ENCODE measurements at regions not wholly inside any gene's neighbourhood (a gene's known extent, or its start where the extent isn't known, plus 50 kb on each side); places are given as distances from the start of the nearest gene placed in this dataset.

DNA sequence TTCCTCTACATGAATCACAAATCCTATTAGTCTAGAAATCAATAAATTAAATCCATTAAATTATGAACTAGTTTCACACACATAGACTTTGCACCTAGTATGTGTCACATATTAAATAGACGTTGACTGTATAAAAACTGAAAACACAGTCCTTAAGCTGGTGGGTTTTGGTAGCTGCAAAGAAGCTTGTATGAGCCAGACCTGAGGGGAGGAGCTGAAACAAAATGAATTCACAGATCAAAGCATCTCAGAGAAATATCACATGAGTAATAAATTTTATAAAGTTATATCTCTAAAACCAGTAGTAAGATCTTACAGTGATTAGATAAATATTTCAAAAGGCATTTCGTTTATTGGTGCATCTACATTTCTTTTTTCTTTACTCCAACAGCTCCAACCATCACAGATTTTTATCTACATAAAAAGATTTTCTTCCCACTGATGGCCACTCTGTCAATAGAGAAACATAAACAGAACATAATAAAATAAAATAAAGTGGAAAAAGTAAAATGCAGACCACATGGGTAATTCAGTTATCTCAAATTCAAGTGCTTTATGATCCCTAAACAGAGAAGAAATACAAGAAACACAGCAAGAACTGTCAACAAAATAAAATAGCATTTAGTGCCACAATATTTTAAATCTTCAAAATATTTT lies 420.0 kb upstream of the CYRIA start (continued):
- TF ChIP-seq NBN (IDR thresholded peaks at IDR 0.05) (no peak), SMC3 (IDR thresholded peaks at IDR 0.05; ENCODE audit: borderline replicate concordance, low read length) (no peak), FOXM1 (IDR thresholded peaks at IDR 0.05; ENCODE audit: low read depth, low read length) (no peak), ZZZ3 (IDR thresholded peaks at IDR 0.05; ENCODE audit: control insufficient read depth, insufficient read length, low read depth) (no peak), BCL11A (IDR thresholded peaks at IDR 0.05; ENCODE audit: low read depth, low read length) (no peak)

- Histone ChIP-seq H3K79me2 (ENCODE audit: control insufficient read depth, insufficient read depth, low read length) (no peaks in the 10 kb centered on the region), H3K4me2 (ENCODE audit: control insufficient read depth, insufficient read depth) (no peak overlapping the region), H2AFZ (ENCODE audit: control insufficient read depth, low read depth, low read length) (no peak overlapping the region), H4K20me1 (ENCODE audit: control insufficient read depth, insufficient read depth) (no peaks in the 10 kb centered on the region), H3K27ac (ENCODE audit: control insufficient read depth, insufficient read depth) (no peak overlapping the region), H3K27me3 (replicated peaks in 1 of 2; ENCODE audit: control insufficient read depth in 2 of 2, insufficient read depth in 2 of 2, low read length in 1 of 2) (no peaks in the 10 kb centered on the region), H3K4me1 (ENCODE audit: control insufficient read depth, insufficient read depth, low read length) (no peaks in the 10 kb centered on the region), H3K4me3 (no peak overlapping the region), H3K36me3 (ENCODE audit: control insufficient read depth in 2 of 2, insufficient read depth in 2 of 2, low read length in 1 of 2) (no peaks in the 10 kb centered on the region), H3K9ac (ENCODE audit: control insufficient read depth, insufficient read depth, low read length) (no peak overlapping the region), H3K9me3 (replicated peaks; ENCODE audit: control insufficient read depth, insufficient read depth, low read length) (no peaks in the 10 kb centered on the region; the same call in 2 of the 3 replicates)
- ChIA-PET POLR2A (no interaction called here), RAD21 (ENCODE audit: unreplicated experiment) (no interaction called here), SMC1A (ENCODE audit: uncharacterized antibody, unreplicated experiment) (no interaction called here), CTCF (no interaction called here)
- BruUV-seq (replicated peaks) = no TSS peak
- ATAC-seq (no peak), FAIRE-seq (no peak), DNase-seq (ENCODE audit: low read depth, low spot score) (no peak)
- TF ChIP-seq ZNF622 (IDR thresholded peaks at IDR 0.05) (no peak), NR2C1 (IDR thresholded peaks at IDR 0.05) (no peak), CEBPB (IDR thresholded peaks at IDR 0.05; ENCODE audit: borderline replicate concordance in 1 of 2, low read depth in 2 of 2, low read length in 2 of 2) (no peak), YY1 (IDR thresholded peaks at IDR 0.05; ENCODE audit: low read depth, low read length) (no peak), NFYA (IDR thresholded peaks at IDR 0.05; ENCODE audit: borderline replicate concordance, low read depth, low read length) (no peak), HCFC1 (IDR thresholded peaks at IDR 0.05; ENCODE audit: low read length) (no peak)
- TF ChIP-seq, protein P1, sequence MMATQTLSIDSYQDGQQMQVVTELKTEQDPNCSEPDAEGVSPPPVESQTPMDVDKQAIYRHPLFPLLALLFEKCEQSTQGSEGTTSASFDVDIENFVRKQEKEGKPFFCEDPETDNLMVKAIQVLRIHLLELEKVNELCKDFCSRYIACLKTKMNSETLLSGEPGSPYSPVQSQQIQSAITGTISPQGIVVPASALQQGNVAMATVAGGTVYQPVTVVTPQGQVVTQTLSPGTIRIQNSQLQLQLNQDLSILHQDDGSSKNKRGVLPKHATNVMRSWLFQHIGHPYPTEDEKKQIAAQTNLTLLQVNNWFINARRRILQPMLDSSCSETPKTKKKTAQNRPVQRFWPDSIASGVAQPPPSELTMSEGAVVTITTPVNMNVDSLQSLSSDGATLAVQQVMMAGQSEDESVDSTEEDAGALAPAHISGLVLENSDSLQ (IDR thresholded peaks at IDR 0.05) = no peak
- in situ Hi-C loops (cut with MboI) (no loop called here), intact Hi-C loops (cut with micrococcal nuclease; ENCODE audit: unreplicated experiment) (no loop called here)
Measured at GRCh38 chr2:17084877-17085276, 419.2 kb upstream of the CYRIA start.
